HepG2 (cell line): ENCODE measurements at regions not wholly inside any gene's neighbourhood (a gene's known extent, or its start where the extent isn't known, plus 50 kb on each side); places are given as distances from the start of the nearest gene placed in this dataset.

ENCODE experiments used
- BCL6 ChIP-seq: IDR thresholded peaks from 2 replicates; pipeline ENCODE4 v1.6.1; 2016; ENCODE audit warnings: missing genetic modification reagents, missing compliant biosample characterization
- FOSL2 ChIP-seq: sonication (generic); formaldehyde crosslinking; IDR thresholded peaks from 2 replicates; pipeline ENCODE4 v1.4.0; 2020; ENCODE audit warnings: missing genetic modification reagents
- GATAD2A ChIP-seq: IDR thresholded peaks from 2 replicates; pipeline ENCODE4 v1.6.1; 2016
- HDAC2 ChIP-seq: sonication (generic); formaldehyde crosslinking; IDR thresholded peaks from 2 replicates; pipeline ENCODE4 v1.4.0; 2020; ENCODE audit warnings: missing genetic modification reagents
- HMG20A ChIP-seq: IDR thresholded peaks from 2 replicates; pipeline ENCODE4 v1.6.1; 2016; ENCODE audit warnings: borderline replicate concordance
- HMGA1 ChIP-seq: sonication (generic); formaldehyde crosslinking; conservative IDR thresholded peaks from 2 replicates; pipeline ENCODE4 v1.4.0; 2020; ENCODE audit warnings: missing genetic modification reagents
- LCORL ChIP-seq, 2 experiments: fragments of 450-650 bp in 1 of 2; sonication (generic) in 1 of 2; formaldehyde crosslinking in 1 of 2; IDR thresholded peaks; 2 replicates each; pipeline versions ENCODE4 v1.5.0 to v1.6.1; 2017 to 2020; ENCODE audit warnings: antibody characterized with exemption in 1 of 2, missing genetic modification reagents in 1 of 2
- RARG ChIP-seq: sonication (generic); formaldehyde crosslinking; IDR thresholded peaks from 2 replicates; pipeline ENCODE4 v1.4.0; 2020; ENCODE audit warnings: low read depth, mild to moderate bottlenecking, missing genetic modification reagents
- SMAD9 ChIP-seq: sonication (generic); formaldehyde crosslinking; IDR thresholded peaks from 2 replicates; pipeline ENCODE4 v1.5.1; 2020; ENCODE audit warnings: mild to moderate bottlenecking, missing genetic modification reagents
- SOX13 ChIP-seq, 3 experiments: fragments of 450-650 bp in 1 of 3; sonication (generic) in 1 of 3; formaldehyde crosslinking in 1 of 3; IDR thresholded peaks in 2 of 3; conservative IDR thresholded peaks in 1 of 3; 2 replicates each; pipeline versions ENCODE4 v1.5.0 to v1.6.1; 2016 to 2020; ENCODE audit warnings: antibody characterized with exemption in 1 of 3, mild to moderate bottlenecking in 1 of 3, missing compliant biosample characterization in 1 of 3, missing genetic modification reagents in 1 of 3, moderate library complexity in 1 of 3
- TCF7 ChIP-seq: sonication (generic); IDR thresholded peaks from 2 replicates; pipeline ENCODE4 v1.6.1; 2016; ENCODE audit warnings: antibody characterized with exemption, low read depth
- ZNF749 ChIP-seq: sonication (generic); formaldehyde crosslinking; IDR thresholded peaks from 2 replicates; pipeline ENCODE4 v1.8.0; 2022; ENCODE audit warnings: mild to moderate bottlenecking, missing genetic modification reagents, moderate library complexity, borderline replicate concordance
- TF ChIP-seq, protein P1 (sequence below): sonication (generic); formaldehyde crosslinking; IDR thresholded peaks from 2 replicates; pipeline ENCODE4 v1.5.0; 2020; ENCODE audit warnings: mild to moderate bottlenecking, missing genetic modification reagents
- TF ChIP-seq, protein P2 (sequence below): sonication (generic); formaldehyde crosslinking; IDR thresholded peaks from 2 replicates; pipeline ENCODE4 v1.4.0; 2020; ENCODE audit warnings: low read depth, mild to moderate bottlenecking, missing genetic modification reagents
- TF ChIP-seq, protein P3 (sequence below): IDR thresholded peaks from 2 replicates; pipeline ENCODE4 v1.6.1; 2016; ENCODE audit warnings: low read depth, missing genetic modification reagents, missing compliant biosample characterization
- TF ChIP-seq, protein P4 (sequence below): sonication (generic); formaldehyde crosslinking; IDR thresholded peaks from 2 replicates; pipeline ENCODE4 v1.4.0; 2020; ENCODE audit warnings: mild to moderate bottlenecking, missing genetic modification reagents, borderline replicate concordance

DNA sequence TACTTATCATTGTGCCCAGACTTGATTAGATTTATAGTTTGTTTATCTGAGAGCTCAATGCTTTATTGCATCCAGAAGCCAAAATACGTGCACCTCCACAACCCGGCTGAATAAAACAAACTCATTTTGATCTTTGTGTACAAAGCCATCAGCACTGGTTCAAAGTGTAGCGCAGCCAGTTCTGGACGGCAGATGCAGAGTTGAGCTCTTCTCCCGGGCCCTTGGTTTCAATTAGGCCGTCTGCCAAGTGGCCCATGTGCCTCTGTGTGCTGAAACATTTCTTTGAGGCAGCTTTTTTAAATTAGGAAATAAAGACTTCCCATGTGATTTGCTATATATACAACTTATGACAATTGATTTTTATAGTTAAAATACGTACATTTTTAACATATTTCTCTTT is 96.2 kb upstream of the RSPO3 start (continued):
- TF ChIP-seq FOSL2 (CRISPR knock-in tag): 0 out of 2 replicates have a peak, but pooled peaks have one; percentile 33
- no peak for TF ChIP-seq SMAD9 (CRISPR knock-in tag)
- TF ChIP-seq LCORL (IDR thresholded peaks at IDR 0.05): no peak
- TF ChIP-seq LCORL (CRISPR knock-in tag; IDR thresholded peaks at IDR 0.05): 0 out of 2 replicates have a peak, but pooled peaks have one; percentile 26
- TF ChIP-seq, protein P1, sequence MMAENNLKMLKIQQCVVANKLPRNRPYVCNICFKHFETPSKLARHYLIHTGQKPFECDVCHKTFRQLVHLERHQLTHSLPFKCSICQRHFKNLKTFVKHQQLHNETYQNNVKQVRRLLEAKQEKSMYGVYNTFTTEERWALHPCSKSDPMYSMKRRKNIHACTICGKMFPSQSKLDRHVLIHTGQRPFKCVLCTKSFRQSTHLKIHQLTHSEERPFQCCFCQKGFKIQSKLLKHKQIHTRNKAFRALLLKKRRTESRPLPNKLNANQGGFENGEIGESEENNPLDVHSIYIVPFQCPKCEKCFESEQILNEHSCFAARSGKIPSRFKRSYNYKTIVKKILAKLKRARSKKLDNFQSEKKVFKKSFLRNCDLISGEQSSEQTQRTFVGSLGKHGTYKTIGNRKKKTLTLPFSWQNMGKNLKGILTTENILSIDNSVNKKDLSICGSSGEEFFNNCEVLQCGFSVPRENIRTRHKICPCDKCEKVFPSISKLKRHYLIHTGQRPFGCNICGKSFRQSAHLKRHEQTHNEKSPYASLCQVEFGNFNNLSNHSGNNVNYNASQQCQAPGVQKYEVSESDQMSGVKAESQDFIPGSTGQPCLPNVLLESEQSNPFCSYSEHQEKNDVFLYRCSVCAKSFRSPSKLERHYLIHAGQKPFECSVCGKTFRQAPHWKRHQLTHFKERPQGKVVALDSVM: no peak
- TF ChIP-seq TCF7: peak; percentile 77; the same call in 1 of the 2 replicates
- TF ChIP-seq HMG20A (CRISPR knock-in tag): peak; percentile 51; the same call in 1 of the 2 replicates
- TF ChIP-seq, protein P2, sequence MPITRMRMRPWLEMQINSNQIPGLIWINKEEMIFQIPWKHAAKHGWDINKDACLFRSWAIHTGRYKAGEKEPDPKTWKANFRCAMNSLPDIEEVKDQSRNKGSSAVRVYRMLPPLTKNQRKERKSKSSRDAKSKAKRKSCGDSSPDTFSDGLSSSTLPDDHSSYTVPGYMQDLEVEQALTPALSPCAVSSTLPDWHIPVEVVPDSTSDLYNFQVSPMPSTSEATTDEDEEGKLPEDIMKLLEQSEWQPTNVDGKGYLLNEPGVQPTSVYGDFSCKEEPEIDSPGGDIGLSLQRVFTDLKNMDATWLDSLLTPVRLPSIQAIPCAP (CRISPR knock-in tag): no peak
- 0 out of 2 replicates have a peak, but pooled peaks have one; percentile 16 for TF ChIP-seq GATAD2A
- 0 out of 2 replicates have a peak, but pooled peaks have one; percentile 26 for TF ChIP-seq HDAC2 (CRISPR knock-in tag)
- no peak for TF ChIP-seq RARG (CRISPR knock-in tag)
- TF ChIP-seq, protein P3, sequence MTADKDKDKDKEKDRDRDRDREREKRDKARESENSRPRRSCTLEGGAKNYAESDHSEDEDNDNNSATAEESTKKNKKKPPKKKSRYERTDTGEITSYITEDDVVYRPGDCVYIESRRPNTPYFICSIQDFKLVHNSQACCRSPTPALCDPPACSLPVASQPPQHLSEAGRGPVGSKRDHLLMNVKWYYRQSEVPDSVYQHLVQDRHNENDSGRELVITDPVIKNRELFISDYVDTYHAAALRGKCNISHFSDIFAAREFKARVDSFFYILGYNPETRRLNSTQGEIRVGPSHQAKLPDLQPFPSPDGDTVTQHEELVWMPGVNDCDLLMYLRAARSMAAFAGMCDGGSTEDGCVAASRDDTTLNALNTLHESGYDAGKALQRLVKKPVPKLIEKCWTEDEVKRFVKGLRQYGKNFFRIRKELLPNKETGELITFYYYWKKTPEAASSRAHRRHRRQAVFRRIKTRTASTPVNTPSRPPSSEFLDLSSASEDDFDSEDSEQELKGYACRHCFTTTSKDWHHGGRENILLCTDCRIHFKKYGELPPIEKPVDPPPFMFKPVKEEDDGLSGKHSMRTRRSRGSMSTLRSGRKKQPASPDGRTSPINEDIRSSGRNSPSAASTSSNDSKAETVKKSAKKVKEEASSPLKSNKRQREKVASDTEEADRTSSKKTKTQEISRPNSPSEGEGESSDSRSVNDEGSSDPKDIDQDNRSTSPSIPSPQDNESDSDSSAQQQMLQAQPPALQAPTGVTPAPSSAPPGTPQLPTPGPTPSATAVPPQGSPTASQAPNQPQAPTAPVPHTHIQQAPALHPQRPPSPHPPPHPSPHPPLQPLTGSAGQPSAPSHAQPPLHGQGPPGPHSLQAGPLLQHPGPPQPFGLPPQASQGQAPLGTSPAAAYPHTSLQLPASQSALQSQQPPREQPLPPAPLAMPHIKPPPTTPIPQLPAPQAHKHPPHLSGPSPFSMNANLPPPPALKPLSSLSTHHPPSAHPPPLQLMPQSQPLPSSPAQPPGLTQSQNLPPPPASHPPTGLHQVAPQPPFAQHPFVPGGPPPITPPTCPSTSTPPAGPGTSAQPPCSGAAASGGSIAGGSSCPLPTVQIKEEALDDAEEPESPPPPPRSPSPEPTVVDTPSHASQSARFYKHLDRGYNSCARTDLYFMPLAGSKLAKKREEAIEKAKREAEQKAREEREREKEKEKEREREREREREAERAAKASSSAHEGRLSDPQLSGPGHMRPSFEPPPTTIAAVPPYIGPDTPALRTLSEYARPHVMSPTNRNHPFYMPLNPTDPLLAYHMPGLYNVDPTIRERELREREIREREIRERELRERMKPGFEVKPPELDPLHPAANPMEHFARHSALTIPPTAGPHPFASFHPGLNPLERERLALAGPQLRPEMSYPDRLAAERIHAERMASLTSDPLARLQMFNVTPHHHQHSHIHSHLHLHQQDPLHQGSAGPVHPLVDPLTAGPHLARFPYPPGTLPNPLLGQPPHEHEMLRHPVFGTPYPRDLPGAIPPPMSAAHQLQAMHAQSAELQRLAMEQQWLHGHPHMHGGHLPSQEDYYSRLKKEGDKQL: peak; percentile 52; the same call in 1 of the 2 replicates
- peak; percentile 63 for TF ChIP-seq BCL6
- TF ChIP-seq HMGA1 (CRISPR knock-in tag): no peak
- no peak for TF ChIP-seq SOX13 (IDR thresholded peaks at IDR 0.05)
- peak in 1 of 2 experiments; percentile 49; a peak in 1 of 4 replicates for TF ChIP-seq SOX13 (CRISPR knock-in tag; conservative IDR thresholded peaks at IDR 0.05 in 1 of 2, IDR thresholded peaks at IDR 0.05 in 1 of 2)
- TF ChIP-seq, protein P4, sequence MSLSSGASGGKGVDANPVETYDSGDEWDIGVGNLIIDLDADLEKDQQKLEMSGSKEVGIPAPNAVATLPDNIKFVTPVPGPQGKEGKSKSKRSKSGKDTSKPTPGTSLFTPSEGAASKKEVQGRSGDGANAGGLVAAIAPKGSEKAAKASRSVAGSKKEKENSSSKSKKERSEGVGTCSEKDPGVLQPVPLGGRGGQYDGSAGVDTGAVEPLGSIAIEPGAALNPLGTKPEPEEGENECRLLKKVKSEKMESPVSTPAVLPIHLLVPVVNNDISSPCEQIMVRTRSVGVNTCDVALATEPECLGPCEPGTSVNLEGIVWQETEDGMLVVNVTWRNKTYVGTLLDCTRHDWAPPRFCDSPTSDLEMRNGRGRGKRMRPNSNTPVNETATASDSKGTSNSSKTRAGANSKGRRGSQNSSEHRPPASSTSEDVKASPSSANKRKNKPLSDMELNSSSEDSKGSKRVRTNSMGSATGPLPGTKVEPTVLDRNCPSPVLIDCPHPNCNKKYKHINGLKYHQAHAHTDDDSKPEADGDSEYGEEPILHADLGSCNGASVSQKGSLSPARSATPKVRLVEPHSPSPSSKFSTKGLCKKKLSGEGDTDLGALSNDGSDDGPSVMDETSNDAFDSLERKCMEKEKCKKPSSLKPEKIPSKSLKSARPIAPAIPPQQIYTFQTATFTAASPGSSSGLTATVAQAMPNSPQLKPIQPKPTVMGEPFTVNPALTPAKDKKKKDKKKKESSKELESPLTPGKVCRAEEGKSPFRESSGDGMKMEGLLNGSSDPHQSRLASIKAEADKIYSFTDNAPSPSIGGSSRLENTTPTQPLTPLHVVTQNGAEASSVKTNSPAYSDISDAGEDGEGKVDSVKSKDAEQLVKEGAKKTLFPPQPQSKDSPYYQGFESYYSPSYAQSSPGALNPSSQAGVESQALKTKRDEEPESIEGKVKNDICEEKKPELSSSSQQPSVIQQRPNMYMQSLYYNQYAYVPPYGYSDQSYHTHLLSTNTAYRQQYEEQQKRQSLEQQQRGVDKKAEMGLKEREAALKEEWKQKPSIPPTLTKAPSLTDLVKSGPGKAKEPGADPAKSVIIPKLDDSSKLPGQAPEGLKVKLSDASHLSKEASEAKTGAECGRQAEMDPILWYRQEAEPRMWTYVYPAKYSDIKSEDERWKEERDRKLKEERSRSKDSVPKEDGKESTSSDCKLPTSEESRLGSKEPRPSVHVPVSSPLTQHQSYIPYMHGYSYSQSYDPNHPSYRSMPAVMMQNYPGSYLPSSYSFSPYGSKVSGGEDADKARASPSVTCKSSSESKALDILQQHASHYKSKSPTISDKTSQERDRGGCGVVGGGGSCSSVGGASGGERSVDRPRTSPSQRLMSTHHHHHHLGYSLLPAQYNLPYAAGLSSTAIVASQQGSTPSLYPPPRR (CRISPR knock-in tag): peak; percentile 31; the same call in 1 of the 2 replicates
- no peak for TF ChIP-seq ZNF749 (CRISPR knock-in tag)
